Posterior vena cava (tissue), 2 donors: ENCODE measurements at regions not wholly inside any gene's neighbourhood (a gene's known extent, or its start where the extent isn't known, plus 50 kb on each side); places are given as distances from the start of the nearest gene placed in this dataset.
"Not testable (repeated sequence)": the region's sequence is repeated elsewhere in the genome, so short reads cannot be mapped to it uniquely, and the experiment has no call there.

Source experiments
- DNase-seq: peaks from one replicate; pipeline ENCODE4 v3.0.0-alpha.2; 2020; ENCODE audit warnings: low spot score
- intact Hi-C, 2 donors: fragments of 100-400 bp; cut with DNase I; formaldehyde crosslinking; loops; one replicate each; pipeline versions ENCODE4 v1.14.1 to v1.14.2; 2022 to 2023
- donor health status: DM: yes; HTN: yes; CAD: no.
- donor health status: DM: yes; HTN: yes; CAD: no.

- no peak for DNase-seq
- intact Hi-C loops: no loop called here
These were observed 1071.2 kb downstream of the TYW1 start for GRCh38 chr7:68067845-68068244.

- intact Hi-C loops: no loop called here
- DNase-seq: no peak
These were observed 1074.4 kb downstream of the TYW1 start for GRCh38 chr7:68070992-68071391.

- intact Hi-C loops: no loop called here
- no peak for DNase-seq
These were observed 1077.1 kb downstream of the TYW1 start for GRCh38 chr7:68073701-68074100.

GRCh38 chr7:68074242-68074641 lies 1077.6 kb downstream of the TYW1 start:
- no peak for DNase-seq
- intact Hi-C loops: no loop called here

GRCh38 chr7:68078157-68078710 lies 1081.6 kb downstream of the TYW1 start:
- intact Hi-C loops: no loop called here
- no peak for DNase-seq

GRCh38 chr7:68082066-68082960 lies 1085.7 kb downstream of the TYW1 start:
- DNase-seq, intact Hi-C loops: not testable (repeated sequence)

GRCh38 chr7:68082961-68083657 lies 1086.5 kb downstream of the TYW1 start:
- intact Hi-C loops: not testable (repeated sequence)

GRCh38 chr7:68087401-68087800 lies 1090.8 kb downstream of the TYW1 start:
- intact Hi-C loops: loop anchor here in 1 of 2 donors (5.0 kb wide), 1 partner anchor 1500 kb away; no protein-coding TSS in a partner anchor

More at GRCh38 chr7:68082961-68083657, 1086.5 kb downstream of the TYW1 start:
- not testable (repeated sequence) for DNase-seq

GRCh38 chr7:68088879-68089278 lies 1092.2 kb downstream of the TYW1 start:
- intact Hi-C loops: loop anchor here in 1 of 2 donors (5.0 kb wide), 1 partner anchor 1498 kb away; no protein-coding TSS in a partner anchor
- no peak for DNase-seq

More at GRCh38 chr7:68087401-68087800, 1090.8 kb downstream of the TYW1 start:
- no peak for DNase-seq

GRCh38 chr7:68090256-68090655 lies 1093.6 kb downstream of the TYW1 start:
- DNase-seq, intact Hi-C loops: not testable (repeated sequence)

GRCh38 chr7:68103319-68103718 lies 1106.7 kb downstream of the TYW1 start:
- DNase-seq: no peak
- intact Hi-C loops: no loop called here

GRCh38 chr7:68107261-68107660 lies 1110.6 kb downstream of the TYW1 start:
- intact Hi-C loops: no loop called here
- no peak for DNase-seq

- intact Hi-C loops: no loop called here
- no peak for DNase-seq
These were observed 1111.3 kb downstream of the TYW1 start for GRCh38 chr7:68107968-68108367.

- no peak for DNase-seq
- intact Hi-C loops: no loop called here
These were observed 1112.7 kb downstream of the TYW1 start for GRCh38 chr7:68109299-68109698.

GRCh38 chr7:68119411-68119810 lies 1122.8 kb downstream of the TYW1 start:
- DNase-seq: no peak
- intact Hi-C loops: no loop called here

- DNase-seq: no peak
- intact Hi-C loops: no loop called here
These were observed 1124.4 kb downstream of the TYW1 start for GRCh38 chr7:68121056-68121455.

- intact Hi-C loops: no loop called here
- DNase-seq: no peak
These were observed 1125.0 kb downstream of the TYW1 start for GRCh38 chr7:68121655-68122054.

- DNase-seq: no peak
- intact Hi-C loops: no loop called here
These were observed 1126.2 kb downstream of the TYW1 start for GRCh38 chr7:68122801-68123200.

- intact Hi-C loops: no loop called here
- DNase-seq: no peak
These were observed 1128.5 kb downstream of the TYW1 start for GRCh38 chr7:68125168-68125567.

GRCh38 chr7:68133045-68133444 lies 1136.4 kb downstream of the TYW1 start:
- intact Hi-C loops: no loop called here

More at GRCh38 chr7:68133045-68133444, 1136.4 kb downstream of the TYW1 start:
- no peak for DNase-seq
